Stimulated activated CD8-positive, alpha-beta memory T cell treated with anti-CD3 and anti-CD28 coated beads, Interleukin-4, amount 100 ng/mL, for 48 hours (primary cell): ENCODE measurements at regions not wholly inside any gene's neighbourhood (a gene's known extent, or its start where the extent isn't known, plus 50 kb on each side); places are given as distances from the start of the nearest gene placed in this dataset.
"Not testable (repeated sequence)": the region's sequence is repeated elsewhere in the genome, so short reads cannot be mapped to it uniquely, and the experiment has no call there.

Source experiments
- DNase-seq: peaks from one replicate; pipeline ENCODE4 v3.0.0-alpha.2; 2020

- DNase-seq = no peak
Measured at GRCh38 chr5:38645508-38645907, 89.1 kb upstream of the LIFR start.

- no peak for DNase-seq
Measured at GRCh38 chr5:38648703-38649291, 92.4 kb upstream of the LIFR start.

GRCh38 chr5:38650540-38650939 lies 94.1 kb upstream of the LIFR start:
- DNase-seq = no peak

GRCh38 chr5:38650946-38651345 lies 94.5 kb upstream of the LIFR start:
- DNase-seq = no peak

- no peak for DNase-seq
Measured at GRCh38 chr5:38651806-38652205, 95.4 kb upstream of the LIFR start.

DNA sequence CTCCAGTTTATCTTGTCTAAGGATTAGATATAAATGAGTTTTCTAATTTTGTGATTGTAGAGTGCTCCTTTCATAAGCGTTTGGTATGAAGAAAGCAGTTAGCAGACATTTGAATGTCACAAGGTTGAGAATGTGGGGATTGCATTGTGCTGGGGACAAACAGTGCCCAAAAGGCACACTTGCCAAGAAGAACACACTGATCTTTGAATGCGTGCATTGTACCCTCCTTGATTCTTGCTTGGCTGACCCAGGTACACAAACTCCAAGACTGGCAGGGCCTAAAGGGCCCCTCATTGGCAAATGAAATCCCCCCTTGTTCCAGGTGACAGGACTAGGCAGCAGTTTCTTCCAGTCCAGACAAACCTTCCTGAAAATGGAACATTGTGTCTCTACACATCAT lies 96.9 kb upstream of the LIFR start:
- DNase-seq = no peak

DNA sequence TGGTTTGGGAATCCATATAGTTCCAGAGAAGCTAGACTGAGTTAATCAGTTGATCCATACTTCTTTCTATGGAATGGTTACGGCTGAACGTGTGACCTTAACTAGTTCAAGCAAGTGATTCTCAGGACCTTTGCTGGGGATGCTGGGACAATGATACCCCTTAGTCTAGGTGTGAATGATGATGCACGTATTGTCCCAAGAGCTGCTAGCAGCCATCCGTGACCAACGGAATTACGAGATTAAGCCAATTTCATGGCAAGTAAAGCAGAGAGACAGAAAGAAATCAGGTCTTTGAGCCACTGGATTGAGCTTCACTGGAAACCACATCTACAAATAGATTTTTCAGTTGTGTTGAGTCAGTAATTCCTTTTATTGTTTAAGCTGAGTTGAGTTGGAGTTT lies 99.2 kb upstream of the LIFR start:
- DNase-seq = no peak

GRCh38 chr5:38656568-38656967 lies 100.1 kb upstream of the LIFR start:
- DNase-seq = no peak

DNA sequence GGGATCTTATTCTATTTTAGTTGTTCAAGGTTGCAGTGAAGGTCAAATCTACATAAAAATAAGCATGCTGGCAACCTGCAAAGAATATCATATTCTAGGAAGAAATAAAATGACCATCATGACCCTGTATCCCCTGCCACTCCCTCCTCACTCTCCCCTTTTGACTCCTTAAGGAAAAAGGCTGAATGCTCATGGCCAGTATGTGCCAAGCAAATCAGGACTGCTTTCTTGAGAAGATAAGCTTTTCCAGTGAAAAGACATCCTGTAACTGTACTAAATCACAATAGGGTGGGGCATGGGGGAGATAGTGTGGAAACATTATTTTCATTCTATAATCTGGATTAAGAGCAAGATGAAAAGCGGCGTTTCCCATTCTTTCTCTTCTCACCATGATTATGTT lies 100.6 kb upstream of the LIFR start:
- DNase-seq = no peak

DNA sequence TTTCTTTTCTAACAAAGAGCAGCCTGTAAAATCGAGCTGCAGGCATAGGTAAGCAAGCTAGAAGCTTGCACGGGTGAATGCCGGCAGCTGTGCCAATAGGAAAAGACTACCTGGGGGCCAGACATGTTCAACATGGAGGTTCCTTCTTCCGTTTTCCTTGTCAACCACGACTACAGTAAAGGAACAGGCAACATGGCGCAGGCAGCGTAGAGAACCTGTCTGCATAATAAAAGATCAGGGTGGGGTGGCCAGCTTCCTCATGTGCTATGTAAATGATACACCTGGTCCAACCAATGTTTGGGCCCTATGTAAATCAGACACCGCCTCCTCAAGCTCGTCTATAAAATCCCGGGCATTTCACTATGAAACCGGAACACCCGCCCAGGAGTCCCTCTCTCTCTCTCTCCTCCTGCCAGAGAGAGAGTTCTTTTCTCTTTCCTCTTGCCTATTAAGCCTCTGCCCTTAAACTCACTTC lies 103.8 kb upstream of the LIFR start:
- no peak for DNase-seq

- no peak for DNase-seq
Measured at GRCh38 chr5:38662090-38662489, 105.6 kb upstream of the LIFR start.

DNA sequence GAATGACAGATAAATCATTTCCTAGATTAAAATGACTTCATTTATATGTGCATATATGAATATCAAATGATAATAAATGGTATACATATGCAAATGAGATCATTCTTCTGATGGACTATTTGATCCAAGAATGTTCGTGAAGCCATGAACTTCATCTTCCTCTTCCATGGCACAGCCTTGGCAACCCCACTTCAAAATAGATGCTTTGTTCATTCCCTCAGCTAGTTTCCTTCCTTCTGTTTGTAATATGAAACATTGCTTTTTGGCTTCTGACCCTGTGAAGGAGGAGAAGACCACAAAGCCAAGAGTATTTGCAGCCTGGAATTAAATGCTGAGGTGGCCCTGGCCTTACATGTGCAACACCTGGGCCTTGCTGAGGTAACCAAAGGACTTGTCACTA lies 106.8 kb upstream of the LIFR start:
- DNase-seq = no peak

- DNase-seq = peak; percentile 23
Measured at GRCh38 chr5:38666668-38667498, 110.4 kb upstream of the LIFR start.

- DNase-seq = no peak
Measured at GRCh38 chr5:38667499-38667776, 111.0 kb upstream of the LIFR start.

DNA sequence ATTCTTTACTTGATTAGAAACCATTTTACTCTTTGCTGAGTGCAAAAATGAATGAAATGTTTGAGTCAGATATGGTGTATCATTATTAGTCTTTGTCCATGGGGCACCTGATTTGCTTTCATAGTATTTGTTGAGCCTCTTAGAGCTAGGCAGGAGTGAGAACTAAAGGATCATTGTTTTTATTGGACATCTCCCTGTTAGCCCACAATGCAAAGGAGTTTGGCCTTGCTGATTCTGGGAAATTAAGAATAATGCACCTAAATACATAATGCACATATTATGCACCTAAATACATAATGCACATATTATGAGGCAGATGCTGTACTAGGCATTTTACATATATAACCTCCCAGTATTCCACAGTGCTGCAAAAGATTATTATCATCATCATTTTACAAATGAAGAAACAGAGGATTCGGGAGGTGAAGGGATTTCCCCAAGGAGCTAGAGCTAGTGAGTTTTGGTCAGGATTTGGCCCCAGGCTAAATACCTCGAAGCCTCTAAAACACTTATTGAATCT lies 113.0 kb upstream of the LIFR start:
- DNase-seq = no peak

DNA sequence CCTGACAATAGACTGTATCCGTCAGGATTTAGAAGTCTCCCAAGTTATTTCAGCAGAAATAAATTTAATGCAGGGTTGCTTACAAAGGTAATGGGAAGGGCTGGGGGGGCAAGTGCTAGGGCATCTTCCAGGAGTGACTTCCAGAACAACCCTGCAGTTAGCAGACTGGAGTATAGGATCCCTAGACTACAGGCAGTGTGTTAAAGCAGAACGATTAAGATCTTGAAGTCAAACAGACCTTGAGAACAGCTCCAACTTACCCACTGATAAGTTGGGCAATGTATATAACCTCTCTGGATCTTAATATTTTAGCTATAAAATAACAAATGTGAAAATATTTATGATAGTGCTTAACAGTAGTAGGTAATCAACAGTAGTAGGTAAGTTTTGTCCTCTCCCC lies 113.6 kb upstream of the LIFR start:
- no peak for DNase-seq

- DNase-seq = no peak
Measured at GRCh38 chr5:38670878-38671277, 114.4 kb upstream of the LIFR start.

DNA sequence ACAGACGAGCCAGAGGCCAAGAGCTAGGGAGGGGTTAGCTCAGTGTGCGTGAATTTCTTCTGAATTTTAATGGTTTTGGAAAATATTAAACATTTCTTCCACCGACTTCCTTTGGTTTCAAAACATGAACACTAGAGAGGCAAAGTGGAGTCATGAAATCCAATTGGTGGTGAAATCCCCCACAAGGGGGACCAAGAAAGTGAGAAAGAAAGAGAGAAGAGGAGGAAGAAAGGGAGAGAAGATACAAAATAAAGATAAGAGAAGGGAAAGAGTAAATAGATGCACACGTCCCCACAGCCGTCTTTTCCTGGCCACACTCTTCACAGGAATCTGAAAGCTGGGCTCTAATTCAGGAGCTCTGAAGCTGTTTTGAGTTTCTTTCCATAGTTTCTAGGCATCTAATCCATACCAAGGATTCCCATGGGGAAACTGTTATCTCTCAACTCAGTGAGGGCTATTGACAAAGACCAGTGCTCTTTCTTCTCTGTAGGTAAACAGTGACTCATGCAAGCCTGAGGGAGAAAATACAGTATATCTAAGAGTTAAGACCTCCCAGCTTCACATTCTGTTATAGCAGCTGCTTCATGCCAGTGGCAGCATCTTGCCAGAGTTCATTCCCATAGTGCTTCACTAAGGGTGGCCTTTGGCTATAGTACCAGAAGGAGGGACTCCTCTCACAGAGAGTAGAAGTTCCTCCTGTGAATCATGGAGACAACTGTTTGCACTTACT lies 115.8 kb upstream of the LIFR start:
- no peak for DNase-seq

- no peak for DNase-seq
Measured at GRCh38 chr5:38673671-38674071, 117.2 kb upstream of the LIFR start.

GRCh38 chr5:38675443-38675842 lies 119.0 kb upstream of the LIFR start:
- no peak for DNase-seq

DNA sequence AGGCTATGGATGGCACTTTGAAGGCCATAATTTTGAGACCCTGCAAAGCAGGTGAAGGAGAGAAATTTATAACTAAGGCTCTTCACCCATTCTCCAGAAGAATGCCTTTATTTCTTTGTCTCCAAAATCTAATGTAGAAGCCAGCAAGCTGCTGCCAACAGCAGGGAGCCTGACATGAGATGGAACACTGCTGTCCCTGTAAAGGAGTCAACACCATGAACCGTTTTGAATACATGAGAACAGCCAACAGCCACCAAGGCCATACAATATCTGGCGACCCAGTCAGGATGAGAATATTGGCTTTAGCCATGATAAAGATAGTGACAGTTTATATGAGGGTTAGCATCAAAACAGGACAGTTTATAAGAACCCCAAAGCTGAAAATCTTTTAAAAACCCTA lies 121.2 kb upstream of the LIFR start:
- no peak for DNase-seq

GRCh38 chr5:38678076-38678475 lies 121.6 kb upstream of the LIFR start:
- no peak for DNase-seq

GRCh38 chr5:38678697-38679096 lies 122.3 kb upstream of the LIFR start:
- not testable (repeated sequence) for DNase-seq
